Transverse colon (tissue), 3 donors: ENCODE measurements at regions not wholly inside any gene's neighbourhood (a gene's known extent, or its start where the extent isn't known, plus 50 kb on each side); places are given as distances from the start of the nearest gene placed in this dataset.

Source experiments
- CTCF ChIP-seq, 5 experiments: fragments of 200-600 bp in 3 of 5; fragments of 450-650 bp in 2 of 5; sonication (generic) in 3 of 5; IDR thresholded peaks; 1 replicate in 2 of 5; 2 replicates in 3 of 5; pipeline ENCODE4 v1.5.1; 2016 to 2017; ENCODE audit warnings: antibody characterized with exemption in 5 of 5, inconsistent platforms in 3 of 5, mild to moderate bottlenecking in 2 of 5, moderate library complexity in 1 of 5
- EP300 ChIP-seq: sonication (generic); formaldehyde crosslinking; IDR thresholded peaks from one replicate; pipeline ENCODE4 v1.6.1; 2017; ENCODE audit warnings: antibody characterized with exemption, low read depth
- POLR2A ChIP-seq: fragments of 450-650 bp; IDR thresholded peaks from one replicate; pipeline ENCODE4 v1.6.1; 2016; ENCODE audit warnings: antibody characterized with exemption, mild to moderate bottlenecking, moderate library complexity

- TF ChIP-seq POLR2A (no peak), CTCF (IDR thresholded peaks at IDR 0.05) (no peak), EP300 (no peak)
These were observed 351.7 kb downstream of the IRX2 start for GRCh38 chr5:2399804-2400203.
